ENCODE measurements at regions not wholly inside any gene's neighbourhood (a gene's known extent, or its start where the extent isn't known, plus 50 kb on each side); places are given as distances from the start of the nearest gene placed in this dataset.

DNA sequence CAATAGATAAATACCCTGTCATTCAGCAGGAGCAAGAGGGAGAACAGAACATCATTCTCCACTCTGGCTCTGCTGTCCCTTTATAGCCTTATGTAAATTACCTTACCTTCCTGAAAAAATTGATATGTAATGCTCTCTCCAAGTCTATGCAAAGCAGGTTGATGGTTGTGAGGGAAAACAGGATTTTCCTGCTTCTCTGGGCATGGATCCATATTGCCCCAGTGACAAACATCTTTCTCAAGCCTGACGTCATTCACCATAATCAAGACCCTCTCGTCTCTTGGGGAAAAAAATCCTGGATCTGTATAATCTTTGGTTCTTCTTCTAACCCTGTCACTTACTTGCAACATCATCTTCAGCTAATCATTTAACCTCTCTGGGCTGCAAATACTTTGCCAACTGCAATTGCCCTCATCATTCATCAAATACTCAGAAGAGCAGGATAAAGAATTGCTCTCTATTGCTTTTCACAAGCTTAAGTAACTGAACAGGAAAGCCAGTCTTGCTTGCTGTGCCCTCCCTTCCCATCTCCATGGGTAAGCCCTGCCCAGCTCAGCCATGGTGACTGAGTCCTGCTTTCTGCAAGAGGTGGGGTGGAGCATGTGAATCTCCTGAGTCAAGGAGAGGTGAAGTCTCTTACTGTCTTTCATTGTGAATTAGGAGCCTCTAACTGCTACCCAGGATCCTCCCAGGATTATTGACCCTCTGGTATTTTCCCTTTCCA is 123.7 kb upstream of the KLF7 start:
- DNase-seq (ENCODE audit: low spot score), result no peak

GRCh38 chr2:207290833-207291624 is 125.3 kb upstream of the KLF7 start:
- no peak for DNase-seq (ENCODE audit: low spot score)

- DNase-seq (ENCODE audit: low spot score), result no peak
These were observed 126.0 kb upstream of the KLF7 start for GRCh38 chr2:207291625-207292252.

GRCh38 chr2:207296265-207296948 is 130.7 kb upstream of the KLF7 start:
- DNase-seq (ENCODE audit: low spot score), result no peak

- no peak for DNase-seq (ENCODE audit: low spot score)
These were observed 135.1 kb upstream of the KLF7 start for GRCh38 chr2:207300817-207301216.

DNA sequence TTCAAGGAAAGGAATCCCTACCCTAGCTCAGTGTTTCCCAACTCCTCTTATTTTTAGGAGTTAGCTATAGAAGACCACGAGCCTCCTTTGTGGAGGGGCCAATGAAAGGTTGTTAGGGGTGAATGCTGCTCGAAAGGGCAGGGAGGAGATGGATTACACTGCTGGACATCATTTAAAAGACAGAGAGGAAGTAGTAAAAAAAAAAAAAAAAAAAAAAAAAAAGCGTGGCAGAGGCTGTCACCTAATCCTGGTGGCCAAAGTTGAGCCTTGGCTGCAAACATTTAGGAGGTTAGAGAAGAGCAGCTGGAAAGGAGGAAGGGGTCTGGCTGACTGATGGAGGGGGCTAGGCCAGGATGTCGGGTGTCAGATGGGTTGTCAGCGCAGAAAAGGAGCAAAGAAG is 139.0 kb upstream of the KLF7 start:
- no peak for DNase-seq (ENCODE audit: low spot score)

- no peak for DNase-seq (ENCODE audit: low spot score)
These were observed 142.9 kb upstream of the KLF7 start for GRCh38 chr2:207308519-207309224.

- DNase-seq (ENCODE audit: low spot score), result peak; percentile 5
These were observed 145.7 kb upstream of the KLF7 start for GRCh38 chr2:207311316-207312005.

GRCh38 chr2:207312006-207312356 is 146.2 kb upstream of the KLF7 start:
- DNase-seq (ENCODE audit: low spot score), result no peak

- no peak for DNase-seq (ENCODE audit: low spot score)
These were observed 148.2 kb upstream of the KLF7 start for GRCh38 chr2:207313947-207314346.

- no peak for DNase-seq (ENCODE audit: low spot score)
These were observed 149.4 kb upstream of the KLF7 start for GRCh38 chr2:207315131-207315530.

- DNase-seq (ENCODE audit: low spot score), result no peak
These were observed 150.7 kb upstream of the KLF7 start for GRCh38 chr2:207316484-207316883.

DNA sequence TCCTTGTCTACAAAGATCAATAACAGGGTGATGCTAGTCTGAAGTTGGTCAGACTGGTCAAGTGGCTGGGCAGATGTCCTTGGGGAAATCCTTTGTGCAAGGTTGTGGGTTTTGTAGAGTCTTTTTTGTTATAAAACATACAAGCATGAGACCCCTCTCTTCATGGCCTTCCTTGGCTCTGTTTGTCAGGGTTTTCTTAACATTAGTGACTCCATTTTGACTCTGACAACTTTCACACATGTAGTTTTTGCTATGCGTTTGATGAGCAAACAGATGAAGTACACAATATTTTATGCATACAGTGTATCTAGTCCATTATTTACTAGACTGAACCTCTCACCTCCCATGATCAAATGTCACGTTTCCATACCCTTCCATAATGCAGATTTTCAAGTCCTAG is 151.2 kb upstream of the KLF7 start:
- no peak for DNase-seq (ENCODE audit: low spot score)

DNA sequence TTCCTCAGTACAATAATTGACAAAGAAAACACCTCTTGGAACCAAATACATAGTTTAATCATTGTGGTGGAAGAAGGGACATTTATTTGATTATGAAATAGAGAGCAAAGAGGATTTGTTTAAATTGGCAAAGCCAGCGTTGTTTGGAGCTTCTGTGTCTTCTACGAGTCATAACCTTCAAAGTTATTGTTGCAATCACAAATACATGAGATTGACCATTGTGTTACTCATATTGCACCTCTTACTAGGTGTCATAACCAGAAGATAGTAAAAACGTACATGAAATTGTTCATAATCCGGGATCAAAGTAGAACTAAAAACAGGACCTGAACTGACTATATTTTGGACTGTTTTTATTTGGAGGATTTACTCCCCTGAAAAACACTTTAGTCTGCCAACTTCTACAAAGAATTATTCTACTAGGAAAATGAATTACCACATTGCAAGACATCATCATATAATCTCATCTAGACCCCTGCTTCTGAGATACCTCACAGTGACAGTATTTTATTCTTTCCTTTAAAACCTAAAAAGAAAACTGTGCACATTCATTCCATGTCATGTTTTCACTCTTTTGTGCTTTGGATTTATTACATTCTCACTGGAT is 151.7 kb upstream of the KLF7 start:
- no peak for DNase-seq (ENCODE audit: low spot score)

- DNase-seq (ENCODE audit: low spot score), result no peak
These were observed 152.5 kb upstream of the KLF7 start for GRCh38 chr2:207318181-207318628.

DNA sequence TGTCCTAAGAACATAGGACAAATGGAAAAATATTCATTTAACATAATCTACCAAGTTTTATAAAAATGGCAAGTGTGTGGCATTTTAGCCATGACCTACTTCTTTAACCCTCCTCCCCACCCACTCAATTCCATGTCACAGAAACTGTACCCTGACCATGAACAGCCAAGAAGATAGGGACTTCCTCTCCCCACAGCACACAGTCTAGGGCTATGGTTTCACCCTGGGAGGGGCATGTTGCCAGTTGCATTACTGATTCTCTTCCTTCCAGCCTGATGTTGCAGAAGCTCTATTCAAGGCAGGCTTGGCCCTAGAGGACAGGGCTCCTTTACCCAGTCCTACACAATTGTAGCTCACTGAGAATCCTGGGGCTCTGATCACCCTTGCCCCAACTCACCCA is 153.6 kb upstream of the KLF7 start:
- DNase-seq (ENCODE audit: low spot score), result no peak

- no peak for DNase-seq (ENCODE audit: low spot score)
These were observed 154.8 kb upstream of the KLF7 start for GRCh38 chr2:207320381-207321159.

DNA sequence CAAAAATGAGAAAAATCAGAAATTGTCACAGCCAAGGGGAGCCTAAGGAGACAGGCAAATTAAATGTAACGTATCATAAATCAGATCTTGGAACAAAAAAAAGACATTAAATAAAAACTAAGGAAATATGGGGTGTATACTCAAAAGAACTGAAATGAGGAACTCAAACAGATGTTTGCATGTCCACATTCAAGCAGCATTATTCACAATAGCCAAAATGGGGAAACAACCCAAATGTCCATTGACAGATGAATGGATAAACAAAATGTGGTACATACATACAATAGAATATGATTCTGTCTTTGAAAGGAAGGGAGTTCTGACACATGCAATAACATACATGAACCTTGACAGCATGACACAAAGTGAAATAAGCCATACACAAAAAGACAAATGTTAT is 155.8 kb upstream of the KLF7 start:
- no peak for DNase-seq (ENCODE audit: low spot score)

DNA sequence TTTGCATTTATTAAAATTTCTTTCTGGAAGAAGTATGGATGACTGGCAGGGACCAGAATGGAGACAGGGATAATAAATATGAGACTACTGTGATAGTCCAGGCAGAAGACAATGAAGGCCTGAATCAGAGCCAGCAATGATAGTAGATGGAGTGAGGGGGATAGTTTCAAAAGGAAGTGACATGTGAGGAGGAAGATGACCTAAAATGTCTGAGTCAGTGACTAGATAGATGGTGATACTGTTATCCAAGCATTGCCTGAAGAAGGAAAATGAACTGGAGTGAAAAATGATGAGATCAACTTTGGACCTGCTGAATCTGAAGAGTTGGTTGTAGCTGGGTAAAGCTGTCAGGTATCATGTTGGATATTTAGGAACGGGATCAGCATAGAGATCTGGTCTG is 158.3 kb upstream of the KLF7 start:
- no peak for DNase-seq (ENCODE audit: low spot score)

- no peak for DNase-seq (ENCODE audit: low spot score)
These were observed 161.8 kb upstream of the KLF7 start for GRCh38 chr2:207327513-207327912.
